DMS153 (cell line): ENCODE measurements at regions not wholly inside any gene's neighbourhood (a gene's known extent, or its start where the extent isn't known, plus 50 kb on each side); places are given as distances from the start of the nearest gene placed in this dataset.

Experiments used
- DNase-seq: peaks from one replicate; lab custom pipeline; 2025; lab: John Stamatoyannopoulos, UW

DNA sequence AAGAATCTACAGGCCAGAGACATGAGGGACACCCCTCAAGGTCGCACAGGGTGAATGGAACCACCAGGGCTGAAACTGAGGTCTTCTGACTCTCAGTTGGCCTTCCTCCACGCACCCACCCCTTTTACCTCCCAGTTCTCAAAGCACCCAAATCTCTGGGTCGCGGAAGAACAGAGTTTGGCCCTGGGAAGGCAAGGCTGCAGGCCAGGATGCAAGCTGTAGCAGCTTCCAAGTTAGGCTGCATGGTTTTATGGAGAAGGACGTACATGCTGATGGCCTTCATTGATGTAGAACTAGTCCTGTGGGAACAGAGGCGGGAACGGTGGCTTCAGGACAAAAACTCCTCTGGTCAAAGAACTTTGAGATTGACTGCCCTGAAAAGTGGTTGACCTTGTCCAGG is 143.5 kb upstream of the B3GAT1 start:
- no peak for DNase-seq

DNA sequence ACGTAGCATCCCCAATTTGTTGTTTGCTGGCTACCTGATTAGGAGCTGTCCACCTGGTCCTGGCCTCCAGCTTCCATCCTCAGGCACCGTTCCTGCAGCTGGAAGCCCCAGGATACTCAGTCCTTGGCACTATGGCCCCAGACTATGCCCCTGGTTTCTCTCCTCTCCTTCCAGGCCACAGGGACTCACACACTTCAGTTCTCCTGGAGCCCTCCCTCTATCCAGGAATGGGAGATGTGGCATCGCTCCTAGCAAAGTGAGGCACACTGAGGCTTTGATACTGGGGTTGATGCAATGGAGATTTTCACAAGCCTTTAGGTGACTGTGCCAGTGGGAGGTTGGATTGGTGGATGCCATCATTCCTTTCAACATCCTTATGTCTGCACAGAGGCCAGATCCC is 142.8 kb upstream of the B3GAT1 start:
- DNase-seq: no peak

GRCh38 chr11:134554106-134554505 is 142.1 kb upstream of the B3GAT1 start:
- DNase-seq: no peak

DNA sequence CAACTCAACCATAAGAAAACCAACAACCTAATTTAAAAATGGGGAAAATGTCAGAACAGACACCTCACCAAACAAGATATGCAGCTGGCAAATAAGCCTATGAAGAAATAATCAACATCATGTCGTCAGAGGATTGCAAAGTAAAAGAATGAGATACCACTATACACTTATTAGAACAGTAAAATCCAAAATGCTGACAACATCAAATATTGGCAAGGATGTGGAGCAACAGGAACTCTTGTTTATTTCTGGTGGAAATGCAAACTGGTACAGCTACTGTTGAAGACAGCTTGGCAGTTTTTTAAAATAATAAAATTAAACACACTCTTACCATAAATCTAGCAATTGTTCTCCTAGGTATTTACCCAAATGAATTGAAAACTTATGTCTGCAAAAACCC is 140.7 kb upstream of the B3GAT1 start:
- no peak for DNase-seq

DNA sequence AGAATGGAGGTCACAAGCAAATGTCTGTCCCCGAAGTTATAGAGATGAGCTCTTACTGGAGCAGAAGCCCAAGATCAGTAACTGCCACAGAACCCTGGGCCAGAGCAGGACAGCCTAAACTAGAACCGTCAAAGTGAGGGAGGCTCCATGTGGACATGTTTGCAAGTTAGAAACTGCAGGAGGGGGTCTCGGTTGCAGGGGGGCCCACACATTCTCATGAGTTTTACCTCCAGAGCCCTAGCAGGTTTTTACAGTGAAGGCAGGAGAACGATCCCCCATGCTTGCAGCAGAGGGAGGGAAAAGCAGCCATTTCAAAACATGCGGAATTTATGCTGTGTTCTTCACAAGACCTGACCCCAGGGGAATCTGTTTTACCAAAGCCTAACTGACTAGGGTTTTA is 133.5 kb upstream of the B3GAT1 start:
- DNase-seq: no peak

DNA sequence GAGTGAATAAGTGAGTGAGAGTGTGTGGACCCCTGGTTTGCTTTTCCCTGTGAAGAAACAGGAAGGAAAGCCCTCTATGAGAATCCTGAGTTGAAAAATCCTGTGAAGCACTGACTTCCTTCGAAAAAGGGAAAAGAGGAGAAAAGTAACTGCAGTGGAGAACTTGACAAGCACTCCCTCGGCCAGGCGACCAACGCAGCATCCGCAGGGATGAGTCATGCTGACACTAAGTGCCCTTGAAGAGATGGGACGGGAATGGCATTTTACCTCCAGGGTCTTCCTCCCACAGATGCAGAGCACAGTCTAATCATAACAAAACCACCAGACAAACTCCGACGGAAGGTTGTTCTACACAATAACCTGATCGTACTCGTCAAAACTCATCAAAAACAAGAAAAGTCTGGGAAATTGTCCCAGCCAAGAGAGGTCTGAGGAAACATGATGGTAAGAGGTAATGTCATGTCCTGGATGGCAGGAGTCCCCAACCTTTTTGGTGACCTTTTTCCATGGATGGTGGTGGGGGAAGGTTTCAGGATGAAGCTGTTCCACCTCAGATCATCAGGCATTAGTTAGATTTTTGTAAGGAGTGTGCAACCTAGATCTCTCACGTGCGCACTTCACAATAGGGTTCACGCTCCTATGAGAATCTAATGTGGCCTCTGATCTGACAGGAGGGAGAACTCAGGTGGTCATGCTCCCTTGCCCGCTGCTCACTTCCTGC is 132.2 kb upstream of the B3GAT1 start:
- DNase-seq: no peak

DNA sequence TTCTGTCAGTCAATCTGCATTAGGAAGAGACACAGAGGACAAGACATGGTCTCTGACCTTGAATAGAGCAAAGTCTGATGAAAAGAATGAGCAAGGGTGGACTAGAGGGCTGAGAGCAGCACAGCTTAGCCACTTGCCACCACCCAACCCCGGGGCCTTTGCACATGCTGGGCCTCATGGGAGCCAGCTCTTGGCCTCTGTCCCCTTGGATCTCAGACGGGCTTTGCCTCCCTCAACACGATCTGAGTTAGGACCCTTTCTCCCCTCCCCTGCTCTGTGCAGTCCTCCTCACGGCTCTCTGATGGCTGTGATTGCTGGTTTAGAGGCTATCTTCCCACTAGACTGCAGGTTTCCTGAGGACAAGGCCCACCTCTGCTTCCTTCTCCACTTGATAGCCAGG is 131.6 kb upstream of the B3GAT1 start:
- DNase-seq: no peak

DNA sequence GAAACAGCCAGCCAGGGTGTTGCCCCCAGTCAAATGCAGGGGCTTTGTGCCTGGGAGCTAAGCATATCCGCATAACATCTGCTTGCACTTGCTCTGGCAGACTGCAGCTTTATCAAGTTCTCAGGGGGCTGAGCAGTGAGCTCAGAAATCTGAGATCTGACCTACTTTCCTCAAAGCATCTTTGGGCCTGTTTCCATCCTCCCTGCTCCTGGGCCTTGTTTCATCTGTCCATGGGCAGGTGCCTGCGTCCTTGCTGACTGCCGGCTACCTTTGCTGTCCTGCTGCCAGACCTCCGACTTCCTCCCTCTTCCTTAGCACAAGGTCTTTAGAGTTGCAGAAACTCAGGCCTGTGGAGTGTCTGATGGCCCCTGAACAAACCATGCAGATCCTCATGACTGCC is 131.2 kb upstream of the B3GAT1 start:
- DNase-seq: no peak

DNA sequence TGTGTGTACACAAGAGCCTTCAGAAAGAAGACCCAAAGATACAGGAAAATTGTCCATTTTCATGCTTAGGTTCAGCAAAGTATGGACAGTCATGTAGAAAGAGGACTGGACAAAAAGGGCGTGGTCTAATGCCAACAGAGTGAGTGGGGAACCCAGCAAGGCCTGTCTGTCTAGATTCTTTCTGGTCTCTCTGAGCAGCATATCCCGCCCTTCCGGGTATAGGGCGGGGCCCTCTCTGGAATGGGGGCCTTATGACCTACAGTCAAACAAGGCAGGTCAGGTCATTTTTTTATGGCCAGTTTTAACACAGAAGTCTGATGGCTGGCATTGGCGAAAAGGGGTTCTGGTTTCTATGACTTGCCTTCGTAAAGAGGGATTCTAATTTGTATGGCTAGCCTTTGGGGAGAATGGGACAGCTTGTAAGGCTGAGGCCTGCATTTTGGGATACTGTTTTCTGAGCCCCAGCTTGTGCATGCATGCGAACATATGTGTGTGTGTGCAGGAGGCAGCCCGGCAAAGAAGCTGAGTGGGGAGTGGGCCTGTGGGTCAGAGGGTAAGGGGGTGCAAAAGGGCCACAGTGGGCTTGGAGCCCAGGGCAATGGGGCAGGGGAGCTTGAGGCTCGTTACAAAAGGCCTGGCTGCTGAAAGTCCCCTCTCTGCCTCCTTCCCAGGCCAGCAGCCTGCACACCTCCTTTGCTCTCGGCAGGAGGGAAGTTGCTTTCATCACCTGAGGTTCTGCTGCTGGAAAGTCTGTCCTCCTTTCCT is 130.5 kb upstream of the B3GAT1 start:
- no peak for DNase-seq

GRCh38 chr11:134541951-134542350 is 129.9 kb upstream of the B3GAT1 start:
- DNase-seq: no peak

- no peak for DNase-seq
Measured at GRCh38 chr11:134541355-134541754, 129.3 kb upstream of the B3GAT1 start.

GRCh38 chr11:134539285-134539684 is 127.2 kb upstream of the B3GAT1 start:
- DNase-seq: no peak

GRCh38 chr11:134538742-134539141 is 126.7 kb upstream of the B3GAT1 start:
- no peak for DNase-seq

DNA sequence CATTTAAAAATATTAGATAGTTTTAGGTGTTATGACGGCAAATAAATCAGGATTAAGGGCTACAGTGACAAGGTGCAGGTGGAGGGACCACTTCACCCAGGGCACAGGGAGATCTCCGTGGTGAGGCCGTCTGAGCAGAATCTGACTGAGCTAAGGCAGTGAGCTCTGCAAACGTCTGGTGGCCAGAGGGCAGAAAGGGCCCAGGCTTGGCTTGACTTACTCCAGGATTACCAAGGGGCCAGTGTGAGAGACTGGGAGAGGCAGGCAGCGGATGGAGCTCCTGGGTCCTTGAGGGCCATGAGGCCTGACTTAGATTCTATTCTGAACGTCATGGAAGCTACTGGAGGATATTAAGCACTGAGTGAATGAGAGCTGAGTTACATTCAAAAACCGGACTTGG is 125.9 kb upstream of the B3GAT1 start:
- no peak for DNase-seq

GRCh38 chr11:134537296-134537695 is 125.3 kb upstream of the B3GAT1 start:
- no peak for DNase-seq

GRCh38 chr11:134536677-134537076 is 124.6 kb upstream of the B3GAT1 start:
- DNase-seq: no peak

DNA sequence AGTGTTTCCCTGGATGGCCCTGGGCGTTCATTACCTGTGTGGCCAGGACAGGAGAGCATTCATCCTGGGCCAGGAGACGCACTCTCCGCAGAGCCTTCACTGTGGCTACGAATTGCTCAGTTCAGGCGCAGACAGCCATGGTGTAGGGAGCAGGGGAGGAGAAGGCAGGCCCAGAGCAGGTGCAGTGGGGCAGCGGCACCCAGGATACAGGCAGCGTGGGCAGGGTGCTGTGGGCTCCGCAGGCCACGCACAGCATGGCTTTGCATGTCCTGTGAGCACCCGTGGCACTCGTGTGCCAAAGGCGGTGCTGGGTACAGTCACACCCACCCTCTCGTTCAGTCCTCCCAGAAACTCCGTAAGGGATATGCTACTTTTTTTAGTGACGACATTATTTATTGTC is 124.2 kb upstream of the B3GAT1 start:
- no peak for DNase-seq

DNA sequence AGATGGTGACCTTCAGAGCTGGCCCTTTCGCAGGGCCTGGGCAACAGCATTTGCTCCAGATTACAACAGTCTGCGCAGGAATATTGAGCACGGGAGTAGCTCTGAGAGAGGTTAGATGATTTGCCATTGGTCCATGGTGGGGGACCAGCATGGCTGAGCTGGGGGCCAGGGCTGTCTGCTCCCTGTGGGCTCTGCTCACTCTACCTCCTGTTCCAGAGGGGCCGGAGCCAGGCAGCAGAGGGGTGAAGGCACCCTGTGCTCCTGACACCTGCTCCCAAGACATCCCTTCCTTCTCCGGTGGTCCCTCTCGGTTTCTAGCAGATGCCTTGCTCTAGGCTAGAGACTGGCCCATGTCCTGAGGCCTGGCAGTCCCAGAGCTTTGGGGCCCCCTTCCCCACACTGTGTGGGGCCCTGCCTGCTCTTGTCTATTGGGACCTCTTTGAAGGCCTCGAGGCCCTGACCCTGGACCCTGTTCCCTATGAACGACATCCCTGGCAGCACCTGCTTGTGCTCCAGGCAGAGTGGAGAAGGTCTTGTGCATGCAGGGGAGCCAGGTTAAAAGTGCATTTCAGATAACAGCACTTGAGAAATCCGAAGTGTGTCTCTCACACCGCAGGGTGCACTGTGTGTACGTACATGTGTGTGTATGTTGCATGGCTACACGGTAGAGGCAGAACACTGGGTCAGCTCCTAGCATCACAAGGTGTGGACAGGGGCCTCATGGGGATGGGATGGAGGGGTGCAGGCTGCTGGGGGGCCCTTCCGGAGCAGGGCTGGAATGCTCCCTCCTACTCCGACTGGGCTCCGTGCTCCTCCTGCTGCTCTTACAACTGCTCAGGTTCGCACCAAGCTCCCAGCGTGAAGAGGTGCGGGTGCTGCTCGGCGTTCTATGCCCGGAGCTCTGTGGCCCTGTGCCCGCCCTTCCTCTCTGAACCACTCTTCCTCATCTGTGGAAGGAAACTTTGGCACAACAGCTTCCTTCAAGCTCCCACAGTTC is 123.3 kb upstream of the B3GAT1 start:
- DNase-seq: no peak

DNA sequence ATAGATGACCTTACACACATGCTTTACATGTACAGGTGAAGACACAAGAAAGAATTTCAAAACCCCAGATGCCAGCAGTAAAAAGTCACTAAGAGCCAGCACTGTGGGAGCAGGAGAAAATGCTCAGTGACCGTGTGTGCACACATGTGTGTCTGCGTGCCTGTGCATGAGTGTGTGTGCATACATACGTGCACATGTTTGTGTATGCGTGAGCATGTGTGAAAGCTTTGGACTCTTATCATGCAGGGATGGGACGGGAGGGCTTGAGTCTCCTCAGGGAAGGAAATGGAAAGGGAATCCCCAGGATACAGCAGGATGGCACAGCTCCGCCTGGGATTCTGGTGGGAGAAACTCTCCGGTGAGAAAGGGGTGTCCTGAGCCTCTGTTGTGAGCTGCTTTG is 121.5 kb upstream of the B3GAT1 start:
- DNase-seq: no peak

DNA sequence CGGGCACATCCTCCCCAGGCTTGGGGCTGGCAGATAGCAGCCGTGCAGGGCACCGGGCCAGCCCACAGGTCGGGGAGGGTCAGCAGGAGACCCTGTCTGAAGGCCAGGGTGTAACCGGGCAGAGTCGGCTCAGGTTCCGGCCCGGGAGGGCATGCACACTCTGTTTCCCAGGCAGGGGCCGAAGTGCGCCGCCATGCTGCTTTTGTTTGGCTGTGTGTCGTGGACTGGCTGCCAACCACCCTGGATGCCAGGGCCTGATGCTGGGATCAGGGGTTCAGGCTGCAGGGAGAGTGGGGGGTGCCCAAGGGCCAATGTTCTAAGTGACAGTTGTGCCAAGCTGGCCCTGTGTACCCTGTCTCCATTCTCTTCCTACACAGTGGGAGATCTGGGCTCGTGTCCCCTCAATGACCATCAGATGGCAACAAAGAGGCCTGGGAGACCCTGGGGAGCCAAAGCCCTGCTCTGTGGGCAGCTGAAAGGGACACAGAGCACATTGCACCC is 120.9 kb upstream of the B3GAT1 start:
- DNase-seq: no peak

DNA sequence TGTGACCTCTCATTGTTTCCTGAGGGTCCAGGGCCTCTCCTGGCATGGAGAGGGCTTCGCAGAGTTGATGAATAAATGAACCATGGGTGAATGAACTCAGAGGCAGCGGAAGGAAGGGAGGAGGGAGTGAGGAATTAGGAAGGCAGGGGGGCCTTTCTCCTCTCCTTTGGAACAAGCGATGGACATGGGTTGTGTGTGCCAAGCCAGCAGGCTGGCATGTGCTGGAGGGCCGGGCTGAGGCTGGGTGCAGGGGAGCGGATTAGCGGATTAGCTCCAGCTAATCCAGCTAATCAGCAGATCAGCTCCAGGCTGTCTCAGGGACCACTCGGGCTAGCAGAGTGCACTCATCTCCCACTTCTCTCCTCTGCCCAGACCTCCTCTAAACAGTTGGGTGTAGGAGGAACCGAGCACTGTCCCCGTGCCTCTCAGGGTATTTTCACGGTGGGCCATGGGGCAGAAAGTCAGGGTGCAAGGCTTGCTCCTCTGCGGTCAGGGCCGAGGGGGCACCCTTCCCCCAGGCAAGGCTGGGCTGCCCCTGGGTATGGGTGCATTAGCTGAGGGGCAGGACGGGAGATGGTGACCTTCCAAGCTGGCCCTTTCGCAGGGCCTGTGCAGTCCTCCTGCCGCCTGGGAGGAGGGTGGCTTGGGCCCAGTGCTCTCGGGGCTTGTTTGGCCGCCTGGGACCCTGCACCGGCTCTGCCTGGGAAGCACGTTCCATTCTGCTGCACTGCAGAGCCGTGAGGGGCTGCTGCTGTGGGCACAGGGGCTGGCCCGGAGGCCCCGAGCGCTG is 120.3 kb upstream of the B3GAT1 start:
- DNase-seq: no peak
